T-helper 9 cell (primary cell): ENCODE measurements at regions not wholly inside any gene's neighbourhood (a gene's known extent, or its start where the extent isn't known, plus 50 kb on each side); places are given as distances from the start of the nearest gene placed in this dataset.
"Not testable (repeated sequence)": the region's sequence is repeated elsewhere in the genome, so short reads cannot be mapped to it uniquely, and the experiment has no call there.

Experiments
- DNase-seq: peaks from one replicate; pipeline ENCODE4 v3.0.0-alpha.2; 2020

GRCh38 chr15:38614621-38615020, 50.0 kb upstream of the RASGRP1 start:
- DNase-seq, result no peak

GRCh38 chr15:38617831-38618230, 53.2 kb upstream of the RASGRP1 start:
- DNase-seq, result no peak

- DNase-seq, result no peak
Measured at GRCh38 chr15:38618242-38618955, 53.8 kb upstream of the RASGRP1 start.

GRCh38 chr15:38620098-38620497, 55.5 kb upstream of the RASGRP1 start:
- no peak for DNase-seq

GRCh38 chr15:38620851-38621594, 56.4 kb upstream of the RASGRP1 start:
- no peak for DNase-seq

GRCh38 chr15:38622304-38622703, 57.7 kb upstream of the RASGRP1 start:
- DNase-seq, result no peak

GRCh38 chr15:38622908-38623307, 58.3 kb upstream of the RASGRP1 start:
- DNase-seq, result no peak

- no peak for DNase-seq
Measured at GRCh38 chr15:38623744-38624143, 59.1 kb upstream of the RASGRP1 start.

GRCh38 chr15:38624244-38625205, 59.9 kb upstream of the RASGRP1 start:
- DNase-seq, result no peak

- DNase-seq, result no peak
Measured at GRCh38 chr15:38625886-38626285, 61.3 kb upstream of the RASGRP1 start.

GRCh38 chr15:38626443-38627050, 61.9 kb upstream of the RASGRP1 start:
- DNase-seq, result no peak

- no peak for DNase-seq
Measured at GRCh38 chr15:38627689-38628277, 63.2 kb upstream of the RASGRP1 start.

GRCh38 chr15:38631119-38632075, 66.8 kb upstream of the RASGRP1 start:
- no peak for DNase-seq

GRCh38 chr15:38635170-38635569, 70.6 kb upstream of the RASGRP1 start:
- no peak for DNase-seq

GRCh38 chr15:38636597-38636996, 72.0 kb upstream of the RASGRP1 start:
- DNase-seq, result no peak

- no peak for DNase-seq
Measured at GRCh38 chr15:38638126-38638525, 73.5 kb upstream of the RASGRP1 start.

- DNase-seq, result no peak
Measured at GRCh38 chr15:38638811-38639210, 74.2 kb upstream of the RASGRP1 start.

GRCh38 chr15:38642689-38643270, 78.2 kb upstream of the RASGRP1 start:
- DNase-seq, result no peak

GRCh38 chr15:38644353-38644752, 79.7 kb upstream of the RASGRP1 start:
- not testable (repeated sequence) for DNase-seq

- no peak for DNase-seq
Measured at GRCh38 chr15:38646716-38647115, 82.1 kb upstream of the RASGRP1 start.

GRCh38 chr15:38647683-38648082, 83.1 kb upstream of the RASGRP1 start:
- no peak for DNase-seq
